GM21423 (cell line): ENCODE measurements at regions not wholly inside any gene's neighbourhood (a gene's known extent, or its start where the extent isn't known, plus 50 kb on each side); places are given as distances from the start of the nearest gene placed in this dataset.

Experiments used
- ATAC-seq: cut with Tn5 transposase; IDR thresholded peaks from one replicate; pipeline ENCODE4 v1.9.1; 2021; ENCODE audit warnings: mild to moderate bottlenecking, moderate library complexity; ENCODE audit not compliant: unreplicated experiment

- peak; percentile 61 for ATAC-seq
These were observed 291.5 kb downstream of the SEC61B start for GRCh38 chr9:99513441-99514112.

GRCh38 chr9:99515093-99515492 is 293.0 kb downstream of the SEC61B start:
- ATAC-seq = no peak

DNA sequence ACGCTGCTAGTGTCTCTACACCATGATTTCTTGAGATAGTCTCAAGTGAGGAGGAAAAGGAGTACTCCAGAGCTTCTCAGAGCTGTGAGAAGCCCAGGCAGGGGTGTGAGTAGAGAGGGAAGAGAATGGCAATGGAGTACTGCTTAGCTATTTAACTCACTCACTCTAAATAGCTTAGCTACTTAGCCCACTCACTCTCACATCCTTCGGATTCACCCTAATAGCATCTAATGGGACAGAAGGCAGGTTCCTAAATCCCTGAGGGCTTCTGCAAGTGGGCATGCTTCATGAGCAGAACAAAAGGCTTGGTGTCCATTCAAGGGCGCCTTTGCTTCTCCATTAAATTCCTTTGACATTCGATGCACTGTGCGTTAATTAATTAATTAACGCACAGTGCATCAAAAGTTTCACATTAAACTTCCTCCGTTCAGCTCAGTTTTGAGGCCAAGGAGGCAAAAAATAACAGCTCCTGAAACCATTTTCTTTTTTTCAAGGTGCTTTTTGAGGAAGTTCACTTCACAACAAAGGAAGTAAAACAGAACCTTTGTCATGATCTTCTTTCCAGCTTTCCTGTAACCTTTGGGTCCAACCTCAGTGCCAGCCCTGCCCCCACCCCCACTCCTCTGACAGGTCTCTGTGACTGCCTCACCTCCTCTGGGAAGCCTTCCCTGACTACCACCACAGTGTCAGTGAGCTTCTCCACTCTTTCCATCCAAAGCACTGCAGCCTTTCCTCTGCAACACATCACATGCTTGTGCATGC is 294.0 kb downstream of the SEC61B start:
- no peak for ATAC-seq

DNA sequence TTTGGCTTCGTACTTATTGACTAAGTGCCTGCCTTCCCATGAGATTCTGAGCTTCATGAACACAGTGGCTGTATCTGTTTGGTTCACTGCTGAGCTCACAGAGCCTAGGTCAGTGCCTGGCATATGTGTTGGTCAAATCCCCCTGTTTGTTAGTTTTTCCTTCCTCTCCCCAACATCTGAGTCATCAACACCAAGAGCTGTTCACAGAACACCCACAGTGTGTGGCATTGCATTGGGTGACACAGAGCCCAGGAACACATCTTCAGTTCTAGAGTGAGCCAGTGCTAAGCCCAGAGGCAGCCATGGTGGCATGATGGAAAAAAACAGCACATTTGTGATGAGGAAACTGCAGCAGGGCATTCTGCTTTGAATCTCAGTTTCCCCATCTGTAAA is 294.6 kb downstream of the SEC61B start:
- no peak for ATAC-seq

DNA sequence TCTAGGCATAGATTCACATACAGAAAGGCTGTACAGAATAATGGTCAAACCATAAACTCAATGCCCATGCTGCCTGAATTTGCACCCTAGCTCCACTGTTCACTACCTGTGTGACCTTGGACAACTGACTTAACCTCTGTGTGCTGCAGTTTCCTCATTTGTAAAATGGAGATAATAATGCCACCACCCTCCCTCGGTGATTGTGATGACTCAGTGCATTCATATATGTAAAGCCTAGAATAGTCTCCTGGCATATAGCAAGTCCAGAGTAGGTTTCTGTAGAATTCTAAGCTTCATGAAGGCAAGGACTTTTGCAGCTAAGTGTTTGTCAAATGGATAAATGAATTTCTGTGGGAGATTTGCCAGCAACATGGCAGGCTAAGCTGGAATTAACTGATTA is 297.8 kb upstream of the NR4A3 start:
- no peak for ATAC-seq

- ATAC-seq = no peak
These were observed 290.4 kb upstream of the NR4A3 start for GRCh38 chr9:99531313-99531712.

DNA sequence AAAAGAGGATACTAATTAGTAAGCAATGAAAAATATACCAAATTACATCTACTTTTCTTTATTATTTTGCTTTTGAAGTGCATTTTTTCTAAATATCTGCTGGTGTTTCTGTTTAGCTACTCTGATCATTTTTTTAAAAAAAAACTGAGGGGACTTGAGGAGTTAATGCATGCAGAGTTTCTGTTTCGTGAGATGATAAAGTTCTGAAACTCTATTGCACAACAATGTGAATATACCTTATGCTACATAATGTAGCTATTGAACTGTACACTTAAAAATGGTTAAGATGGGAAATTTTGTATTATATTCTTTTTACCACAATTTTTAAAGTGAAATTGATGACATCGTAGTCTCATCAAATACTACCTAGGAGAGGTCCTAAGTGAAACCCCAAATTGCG is 288.3 kb upstream of the NR4A3 start:
- no peak for ATAC-seq

DNA sequence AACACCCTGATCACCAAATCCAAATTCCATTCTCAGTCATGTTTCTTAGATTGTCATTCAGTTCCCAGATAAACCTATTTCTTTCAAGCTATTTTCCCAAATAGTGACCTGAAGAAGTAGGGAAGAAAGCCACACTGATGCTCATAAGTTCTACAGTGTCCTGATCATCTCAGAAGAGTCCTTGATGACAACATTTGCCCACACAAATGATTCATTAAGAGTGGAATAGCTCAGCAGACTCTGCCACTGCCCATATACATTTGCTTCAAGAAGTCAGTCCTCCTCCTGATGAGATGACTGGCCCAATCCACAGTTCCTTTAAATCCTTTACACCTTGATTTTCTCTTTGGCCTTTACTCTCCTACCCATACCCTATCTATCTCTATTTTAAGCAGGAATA is 283.7 kb upstream of the NR4A3 start:
- no peak for ATAC-seq

DNA sequence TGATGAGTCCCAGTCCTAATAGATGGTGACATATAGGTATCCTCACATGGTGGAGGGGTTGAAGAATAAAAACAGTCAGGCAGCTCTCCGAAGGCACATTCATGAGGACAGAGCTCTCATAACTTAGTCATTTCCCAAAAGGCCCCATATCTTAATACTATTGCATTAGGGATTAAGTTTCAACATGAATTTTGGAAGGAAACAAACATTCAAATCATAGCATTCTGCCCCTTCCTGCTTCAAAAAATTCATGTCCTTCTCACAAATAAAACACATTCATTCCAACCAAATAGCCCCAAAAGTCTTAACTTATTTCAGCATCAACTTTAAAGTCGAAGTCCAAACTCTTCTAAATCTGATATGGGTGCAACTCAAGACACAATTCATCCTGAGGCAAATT is 277.2 kb upstream of the NR4A3 start:
- no peak for ATAC-seq

- ATAC-seq = no peak
These were observed 272.2 kb upstream of the NR4A3 start for GRCh38 chr9:99549441-99549840.

DNA sequence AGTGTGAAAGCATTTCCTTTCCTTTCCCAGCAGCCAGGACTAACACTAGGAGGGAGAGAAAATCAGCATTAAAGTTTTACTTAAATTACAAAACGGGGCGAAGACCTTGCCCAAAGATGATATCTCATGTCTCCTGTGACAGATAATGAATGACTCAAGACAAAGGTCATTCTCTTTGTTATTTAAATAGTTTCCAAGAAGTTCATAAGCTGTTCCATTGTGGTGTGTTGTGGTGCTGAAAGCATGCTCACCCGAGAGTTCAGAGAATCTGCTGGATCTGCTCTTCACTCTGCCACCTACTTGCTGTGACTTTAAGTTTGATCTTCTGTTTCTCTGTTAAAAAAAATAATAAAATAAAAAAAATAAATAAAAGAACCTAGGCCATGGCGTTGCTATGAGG is 265.9 kb upstream of the NR4A3 start:
- ATAC-seq = no peak

GRCh38 chr9:99556998-99557397 is 264.7 kb upstream of the NR4A3 start:
- no peak for ATAC-seq

- no peak for ATAC-seq
These were observed 263.9 kb upstream of the NR4A3 start for GRCh38 chr9:99557816-99558215.

DNA sequence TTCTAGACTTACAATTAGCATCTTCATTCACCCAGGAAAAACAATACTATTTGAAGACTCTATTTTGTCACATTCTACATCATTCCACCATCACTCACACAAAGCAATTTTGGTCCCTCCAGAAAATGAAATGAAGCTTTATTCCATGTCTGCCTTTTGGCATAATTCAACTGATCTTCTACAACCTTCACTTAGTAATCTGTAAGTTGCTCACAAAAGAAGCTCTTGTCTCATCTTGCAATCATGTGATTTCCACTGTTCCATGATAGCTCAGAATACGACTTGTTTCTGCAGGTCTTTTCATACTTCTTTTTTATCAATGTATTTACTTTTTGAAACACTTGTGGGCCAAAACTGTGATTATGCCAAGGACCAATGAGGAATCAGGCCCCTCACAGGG is 261.9 kb upstream of the NR4A3 start:
- no peak for ATAC-seq

- ATAC-seq = no peak
These were observed 261.1 kb upstream of the NR4A3 start for GRCh38 chr9:99560561-99560960.

- ATAC-seq = no peak
These were observed 260.2 kb upstream of the NR4A3 start for GRCh38 chr9:99561509-99561917.

- no peak for ATAC-seq
These were observed 259.6 kb upstream of the NR4A3 start for GRCh38 chr9:99561961-99562565.

DNA sequence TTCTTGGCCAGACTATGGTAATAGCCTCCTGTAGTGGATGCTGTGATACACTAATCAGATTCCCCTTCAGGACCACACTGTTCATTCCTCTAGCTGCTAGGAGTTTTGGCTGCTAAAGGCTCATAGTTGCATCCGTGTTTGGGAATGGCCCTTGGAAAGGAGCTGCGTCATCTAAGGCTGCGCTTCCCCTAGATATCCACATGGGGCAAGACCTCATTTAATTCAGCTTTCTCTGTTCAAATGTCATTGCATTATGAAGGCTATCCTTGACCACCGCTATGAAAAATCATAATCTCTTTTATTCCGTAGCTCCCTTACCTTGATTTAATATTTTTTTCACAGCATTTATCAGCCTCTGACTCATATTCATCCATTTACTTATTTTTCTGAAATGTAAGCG is 258.3 kb upstream of the NR4A3 start:
- no peak for ATAC-seq

DNA sequence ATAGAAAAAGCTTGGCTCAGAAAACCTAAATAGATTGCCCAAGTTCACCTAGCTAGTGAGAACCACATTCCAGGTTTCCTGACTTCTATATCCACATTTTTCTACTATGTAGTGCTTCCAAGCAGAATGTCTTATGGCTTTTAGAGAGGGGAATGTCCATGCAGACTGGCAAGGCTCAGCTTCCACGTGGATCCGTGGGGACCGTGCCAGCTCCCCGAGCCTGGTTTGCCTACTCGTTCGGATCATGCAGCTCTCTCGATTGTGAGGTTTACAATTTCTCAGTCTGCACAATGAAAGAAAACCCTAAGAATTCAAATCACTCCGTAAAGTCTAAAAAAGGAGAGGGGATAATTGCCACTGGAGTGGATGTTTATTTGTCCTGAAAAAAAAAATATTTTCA is 256.5 kb upstream of the NR4A3 start:
- no peak for ATAC-seq

GRCh38 chr9:99567436-99567835 is 254.2 kb upstream of the NR4A3 start:
- no peak for ATAC-seq

- no peak for ATAC-seq
These were observed 251.8 kb upstream of the NR4A3 start for GRCh38 chr9:99569840-99570239.

DNA sequence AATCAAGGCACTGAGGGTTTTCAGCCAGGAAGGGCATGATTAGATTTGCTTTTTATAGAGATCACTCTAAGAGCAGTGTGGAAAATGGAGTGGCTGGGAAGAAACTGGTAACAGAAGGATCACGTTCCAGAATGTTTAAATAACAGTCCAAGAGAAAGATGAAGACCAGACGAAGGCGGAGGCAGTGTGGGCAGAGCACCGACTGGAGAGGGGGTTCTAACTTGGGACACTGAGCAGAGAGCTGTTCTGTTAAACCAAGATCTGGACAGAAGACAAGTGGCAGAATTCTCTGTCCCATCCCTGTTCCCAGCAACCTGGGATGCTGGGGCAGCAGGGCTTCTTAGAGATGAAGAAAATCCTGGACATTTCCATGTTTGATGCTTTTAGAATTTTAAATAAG is 249.1 kb upstream of the NR4A3 start:
- no peak for ATAC-seq
